Endothelial cell of umbilical vein (primary cell): ENCODE measurements at regions not wholly inside any gene's neighbourhood (a gene's known extent, or its start where the extent isn't known, plus 50 kb on each side); places are given as distances from the start of the nearest gene placed in this dataset.

Source experiments
- BruUV-seq: library from RNA; stranded (reverse); fragments of 400-500 nt; replicated peaks from 2 replicates; lab custom pipeline; 2021; lab: Mats Ljungman, UMichigan
- CTCF ChIA-PET: fragments of 300-600, 350-600 bp; sonication (Branson Sonifier 250); formaldehyde crosslinking; loops from one replicate; lab custom pipeline; 2021; ENCODE audit warnings: antibody characterized with exemption, inconsistent platforms; lab: Charles Lee
- POLR2A ChIA-PET: fragments of 300-600, 350-600 bp; sonication (Branson Sonifier 250); formaldehyde crosslinking; loops from one replicate; lab custom pipeline; 2021; ENCODE audit warnings: antibody characterized with exemption, inconsistent platforms; lab: Charles Lee
- DNase-seq: peaks from one replicate; pipeline ENCODE4 v3.0.0-alpha.2; 2011; ENCODE audit warnings: low read depth, low spot score
- FAIRE-seq: peaks from 2 replicates; lab custom pipeline; 2011; peaks lifted over from hg19 to GRCh38; lab: Jason Lieb, UNC
- H2AFZ ChIP-seq: 2 replicates; pipeline ENCODE4 v1.6.0; 2012; ENCODE audit warnings: low read depth, low read length, control low read depth, inconsistent platforms
- H3K27ac ChIP-seq: 2 replicates; pipeline ENCODE4 v1.5.1; 2011; ENCODE audit warnings: low read depth, mild to moderate bottlenecking, control low read depth, low read length, moderate library complexity; ENCODE audit not compliant: insufficient read depth
- H3K27me3 ChIP-seq, 2 experiments: 2 replicates each; pipeline versions ENCODE4 v1.6.0 to v1.6.1; 2011; ENCODE audit warnings: low read length in 2 of 2, mixed read lengths in 1 of 2; ENCODE audit not compliant: control insufficient read depth in 2 of 2, insufficient read depth in 2 of 2
- H3K36me3 ChIP-seq, 2 experiments: 2 replicates in 1 of 2; 3 replicates in 1 of 2; pipeline ENCODE4 v1.5.1; 2011; ENCODE audit warnings: low read length in 2 of 2, mild to moderate bottlenecking in 1 of 2, moderate library complexity in 1 of 2; ENCODE audit not compliant: control insufficient read depth in 2 of 2, insufficient read depth in 2 of 2; ENCODE audit errors: extremely low read depth in 1 of 2
- H3K4me1 ChIP-seq: 3 replicates; pipeline ENCODE4 v1.5.1; 2011; ENCODE audit warnings: mild to moderate bottlenecking, low read length; ENCODE audit not compliant: control insufficient read depth, insufficient read depth; ENCODE audit errors: extremely low read depth
- H3K4me2 ChIP-seq: 2 replicates; pipeline ENCODE4 v1.6.1; 2011; ENCODE audit warnings: low read length, control low read depth, mixed read lengths; ENCODE audit not compliant: insufficient read depth
- H3K4me3 ChIP-seq, 3 experiments: fragments of 200-600 bp in 1 of 3; sonication (generic), shearing (Covaris generic) in 1 of 3; replicated peaks in 1 of 3; 2 replicates each; pipeline ENCODE4 v1.5.1; 2011 to 2016; ENCODE audit warnings: control low read depth in 3 of 3, low read length in 3 of 3, mild to moderate bottlenecking in 2 of 3, inconsistent platforms in 1 of 3, low read depth in 1 of 3, moderate library complexity in 1 of 3; ENCODE audit not compliant: insufficient read depth in 1 of 3
- H3K79me2 ChIP-seq: 2 replicates; pipeline ENCODE4 v1.6.0; 2012; ENCODE audit warnings: low read length, inconsistent platforms; ENCODE audit not compliant: control insufficient read depth, insufficient read depth
- H3K9ac ChIP-seq: replicated peaks from 2 replicates; pipeline ENCODE3; 2011; ENCODE audit warnings: low read length, control low read depth; ENCODE audit not compliant: insufficient read depth; ENCODE audit errors: extremely low read depth
- H3K9me1 ChIP-seq: replicated peaks from 3 replicates; pipeline ENCODE4 v1.6.0; 2011; ENCODE audit warnings: mild to moderate bottlenecking, low read length; ENCODE audit not compliant: control insufficient read depth, insufficient read depth; ENCODE audit errors: extremely low read depth
- H3K9me3 ChIP-seq: replicated peaks from 2 replicates; pipeline ENCODE4 v1.5.1; 2012; ENCODE audit warnings: low read length, inconsistent platforms; ENCODE audit not compliant: control insufficient read depth, insufficient read depth
- H4K20me1 ChIP-seq: replicated peaks from 2 replicates; pipeline ENCODE3; 2011; ENCODE audit warnings: mild to moderate bottlenecking, low read length; ENCODE audit not compliant: control insufficient read depth, insufficient read depth; ENCODE audit errors: extremely low read depth
- EZH2 ChIP-seq: IDR thresholded peaks from 2 replicates; pipeline ENCODE4 v1.6.1; 2012; ENCODE audit warnings: borderline replicate concordance, low read depth, mild to moderate bottlenecking, moderate library complexity, low read length, inconsistent platforms; ENCODE audit not compliant: severe bottlenecking
- FOS ChIP-seq: IDR thresholded peaks from 2 replicates; pipeline ENCODE4 v1.6.1; 2011; ENCODE audit warnings: mild to moderate bottlenecking, low read length, moderate library complexity, borderline replicate concordance; ENCODE audit not compliant: insufficient read depth
- JUN ChIP-seq: IDR thresholded peaks from 2 replicates; pipeline ENCODE4 v1.6.1; 2011; ENCODE audit warnings: borderline replicate concordance, low read depth; ENCODE audit not compliant: insufficient read length, insufficient read depth
- MAX ChIP-seq: IDR thresholded peaks from 2 replicates; pipeline ENCODE4 v1.6.1; 2011; ENCODE audit not compliant: insufficient read depth, insufficient read length
- MYC ChIP-seq: IDR thresholded peaks from one replicate; pipeline ENCODE4 v1.6.1; 2011; ENCODE audit warnings: mild to moderate bottlenecking, low read depth, low read length
- POLR2A ChIP-seq: IDR thresholded peaks from 2 replicates; pipeline ENCODE4 v1.6.1; 2012; ENCODE audit warnings: low read depth, mild to moderate bottlenecking, control low read depth, low read length
- dilution Hi-C: fragments of 300-500 bp; cut with MboI; formaldehyde crosslinking; loops from one replicate; pipeline ENCODE4 v1.15.0; 2019; ENCODE audit warnings: low sequenced_read_pairs; ENCODE audit not compliant: extremely low pct_ligation_motif_present
- intact Hi-C: fragments of 100-400 bp; cut with micrococcal nuclease; formaldehyde crosslinking; loops from one replicate; pipeline ENCODE4 v1.10.0; 2022
- TF ChIP-seq, protein P1 (sequence below), 2 donors: IDR thresholded peaks; 1 replicate in 1 of 2; 2 replicates in 1 of 2; pipeline ENCODE4 v1.5.1; 2011; ENCODE audit warnings: low read length in 2 of 2, mild to moderate bottlenecking in 2 of 2, moderate library complexity in 2 of 2, control low read depth in 1 of 2, inconsistent platforms in 1 of 2, low read depth in 1 of 2; ENCODE audit not compliant: insufficient read depth in 1 of 2; ENCODE audit errors: extremely low read depth in 1 of 2

- H3K9me1 ChIP-seq = no peaks in the 10 kb centered on the region
- intact Hi-C loops (no loop called here), dilution Hi-C loops (no loop called here)
- H3K4me3 ChIP-seq = no peak overlapping the region
- H3K9ac ChIP-seq = no peak overlapping the region
- no peak for DNase-seq
- H3K79me2 ChIP-seq = no peaks in the 10 kb centered on the region
- CTCF ChIA-PET = no interaction called here
- FAIRE-seq = no peak
- H2AFZ ChIP-seq = no peak overlapping the region
- no TSS peak for BruUV-seq
- H3K4me2 ChIP-seq = no peak overlapping the region
- H3K9me3 ChIP-seq = no peaks in the 10 kb centered on the region
- POLR2A ChIA-PET = no interaction called here
- no peaks in the 10 kb centered on the region for H4K20me1 ChIP-seq
- H3K36me3 ChIP-seq = no peaks in the 10 kb centered on the region
- TF ChIP-seq, protein P1, sequence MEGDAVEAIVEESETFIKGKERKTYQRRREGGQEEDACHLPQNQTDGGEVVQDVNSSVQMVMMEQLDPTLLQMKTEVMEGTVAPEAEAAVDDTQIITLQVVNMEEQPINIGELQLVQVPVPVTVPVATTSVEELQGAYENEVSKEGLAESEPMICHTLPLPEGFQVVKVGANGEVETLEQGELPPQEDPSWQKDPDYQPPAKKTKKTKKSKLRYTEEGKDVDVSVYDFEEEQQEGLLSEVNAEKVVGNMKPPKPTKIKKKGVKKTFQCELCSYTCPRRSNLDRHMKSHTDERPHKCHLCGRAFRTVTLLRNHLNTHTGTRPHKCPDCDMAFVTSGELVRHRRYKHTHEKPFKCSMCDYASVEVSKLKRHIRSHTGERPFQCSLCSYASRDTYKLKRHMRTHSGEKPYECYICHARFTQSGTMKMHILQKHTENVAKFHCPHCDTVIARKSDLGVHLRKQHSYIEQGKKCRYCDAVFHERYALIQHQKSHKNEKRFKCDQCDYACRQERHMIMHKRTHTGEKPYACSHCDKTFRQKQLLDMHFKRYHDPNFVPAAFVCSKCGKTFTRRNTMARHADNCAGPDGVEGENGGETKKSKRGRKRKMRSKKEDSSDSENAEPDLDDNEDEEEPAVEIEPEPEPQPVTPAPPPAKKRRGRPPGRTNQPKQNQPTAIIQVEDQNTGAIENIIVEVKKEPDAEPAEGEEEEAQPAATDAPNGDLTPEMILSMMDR (IDR thresholded peaks at IDR 0.05; ENCODE audit: extremely low read depth in 1 of 2, insufficient read depth in 1 of 2, low read depth in 1 of 2, low read length in 2 of 2) = no peak
- TF ChIP-seq MYC = no peak
- TF ChIP-seq MAX = no peak
- no peak for TF ChIP-seq POLR2A
- no peak for TF ChIP-seq JUN
- TF ChIP-seq EZH2 = no peak
- no peak for TF ChIP-seq FOS
- no peaks in the 10 kb centered on the region for H3K4me1 ChIP-seq
- H3K27ac ChIP-seq = no peak overlapping the region
- peaks cover 0 to 6% of the 10 kb centered on the region in 2 experiments for H3K27me3 ChIP-seq
Measured at GRCh38 chr12:98222135-98222534, 293.3 kb upstream of the TMPO start.
